MCF 10A (cell line): ENCODE measurements at regions not wholly inside any gene's neighbourhood (a gene's known extent, or its start where the extent isn't known, plus 50 kb on each side); places are given as distances from the start of the nearest gene placed in this dataset.

ENCODE experiments used
- BruUV-seq: library from RNA; stranded (reverse); fragments of 400-500 nt; replicated peaks from 2 replicates; lab custom pipeline; 2021; lab: Mats Ljungman, UMichigan
- CTCF ChIA-PET: fragments of 300-600 bp; sonication (Branson Sonifier 250); formaldehyde crosslinking; extraction: SDS; loops from one replicate; lab custom pipeline; 2021; ENCODE audit warnings: antibody characterized with exemption, inconsistent platforms; lab: Yijun Ruan, JAX
- POLR2A ChIA-PET: fragments of 300-600, 350-650 bp; sonication (Branson Sonifier 250); formaldehyde crosslinking; extraction: SDS; loops from one replicate; lab custom pipeline; 2020; ENCODE audit warnings: antibody characterized with exemption, inconsistent platforms; lab: Yijun Ruan, JAX
- DNase-seq: peaks from one replicate; pipeline ENCODE4 v3.0.0-alpha.2; 2018; ENCODE audit not compliant: unreplicated experiment
- H3K27ac Mint-ChIP-seq: one replicate; pipeline ENCODE4 v1.8.0; 2022; ENCODE audit warnings: mild to moderate bottlenecking, low read depth, mixed read lengths; ENCODE audit not compliant: unreplicated experiment
- H3K27me3 Mint-ChIP-seq: one replicate; pipeline ENCODE4 v1.8.0; 2022; ENCODE audit warnings: mixed read lengths; ENCODE audit not compliant: insufficient read depth, unreplicated experiment
- H3K36me3 Mint-ChIP-seq: one replicate; pipeline ENCODE4 v1.8.0; 2022; ENCODE audit warnings: mild to moderate bottlenecking, moderate library complexity, mixed read lengths; ENCODE audit not compliant: insufficient read depth, unreplicated experiment
- H3K4me1 Mint-ChIP-seq: one replicate; pipeline ENCODE4 v1.8.0; 2022; ENCODE audit warnings: mixed read lengths; ENCODE audit not compliant: insufficient read depth, unreplicated experiment
- H3K4me3 Mint-ChIP-seq: one replicate; pipeline ENCODE4 v1.8.0; 2022; ENCODE audit warnings: mild to moderate bottlenecking, moderate library complexity, mixed read lengths; ENCODE audit not compliant: unreplicated experiment
- H3K9me3 Mint-ChIP-seq: one replicate; pipeline ENCODE4 v1.8.0; 2022; ENCODE audit warnings: mixed read lengths; ENCODE audit not compliant: unreplicated experiment
- intact Hi-C: fragments of 100-400 bp; cut with micrococcal nuclease; formaldehyde crosslinking; loops from 2 replicates; pipeline ENCODE4 v1.14.1; 2022
- TF ChIP-seq, protein P1 (sequence below): fragments of 200-600 bp; IDR thresholded peaks from one replicate; pipeline ENCODE4 v1.8.0; 2022; ENCODE audit warnings: antibody characterized with exemption, mild to moderate bottlenecking; ENCODE audit not compliant: unreplicated experiment

- POLR2A ChIA-PET: no interaction called here
- TF ChIP-seq, protein P1, sequence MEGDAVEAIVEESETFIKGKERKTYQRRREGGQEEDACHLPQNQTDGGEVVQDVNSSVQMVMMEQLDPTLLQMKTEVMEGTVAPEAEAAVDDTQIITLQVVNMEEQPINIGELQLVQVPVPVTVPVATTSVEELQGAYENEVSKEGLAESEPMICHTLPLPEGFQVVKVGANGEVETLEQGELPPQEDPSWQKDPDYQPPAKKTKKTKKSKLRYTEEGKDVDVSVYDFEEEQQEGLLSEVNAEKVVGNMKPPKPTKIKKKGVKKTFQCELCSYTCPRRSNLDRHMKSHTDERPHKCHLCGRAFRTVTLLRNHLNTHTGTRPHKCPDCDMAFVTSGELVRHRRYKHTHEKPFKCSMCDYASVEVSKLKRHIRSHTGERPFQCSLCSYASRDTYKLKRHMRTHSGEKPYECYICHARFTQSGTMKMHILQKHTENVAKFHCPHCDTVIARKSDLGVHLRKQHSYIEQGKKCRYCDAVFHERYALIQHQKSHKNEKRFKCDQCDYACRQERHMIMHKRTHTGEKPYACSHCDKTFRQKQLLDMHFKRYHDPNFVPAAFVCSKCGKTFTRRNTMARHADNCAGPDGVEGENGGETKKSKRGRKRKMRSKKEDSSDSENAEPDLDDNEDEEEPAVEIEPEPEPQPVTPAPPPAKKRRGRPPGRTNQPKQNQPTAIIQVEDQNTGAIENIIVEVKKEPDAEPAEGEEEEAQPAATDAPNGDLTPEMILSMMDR: no peak
- DNase-seq: no peak
- BruUV-seq: no TSS peak
- H3K9me3 Mint-ChIP-seq: no peaks in the 10 kb centered on the region
- no peak overlapping the region for H3K4me3 Mint-ChIP-seq
- no peaks in the 10 kb centered on the region for H3K4me1 Mint-ChIP-seq
- CTCF ChIA-PET: interaction anchor here (0.6 to 3.4 kb wide), 2 partner anchors 13 to 910 kb away, joined by 3 to 10 read pairs; no protein-coding TSS in a partner anchor
- intact Hi-C loops: no loop called here
- H3K36me3 Mint-ChIP-seq: no peaks in the 10 kb centered on the region
- H3K27ac Mint-ChIP-seq: no peak overlapping the region
- H3K27me3 Mint-ChIP-seq: no peaks in the 10 kb centered on the region
These were observed 149.9 kb upstream of the FBN2 start for GRCh38 chr5:128687930-128688329.

DNA sequence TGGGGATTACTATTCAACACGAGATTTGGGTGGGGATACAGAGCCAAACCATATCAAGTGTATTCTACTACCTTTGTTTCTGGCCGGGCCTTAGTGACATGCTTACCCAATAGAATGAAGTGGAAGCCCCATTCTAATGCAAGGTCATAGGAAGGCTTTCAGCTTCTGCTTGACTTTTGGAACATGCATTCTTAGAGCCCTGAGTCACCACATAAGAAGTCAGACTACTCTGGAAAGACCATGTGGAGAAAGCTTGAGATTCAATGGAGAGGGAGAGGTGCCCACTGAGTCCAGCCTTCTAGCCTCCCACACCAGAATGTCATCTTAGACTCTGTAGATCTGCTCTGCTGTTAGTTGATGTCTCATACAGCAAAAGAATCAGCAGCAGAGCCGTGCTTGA lies 155.7 kb upstream of the FBN2 start:
- ChIA-PET CTCF (no interaction called here), POLR2A (no interaction called here)
- intact Hi-C loops: no loop called here
- BruUV-seq: no TSS peak
- Mint-ChIP-seq H3K27me3 (no peaks in the 10 kb centered on the region), H3K4me1 (no peaks in the 10 kb centered on the region), H3K9me3 (no peaks in the 10 kb centered on the region), H3K4me3 (no peak overlapping the region), H3K27ac (no peak overlapping the region), H3K36me3 (no peaks in the 10 kb centered on the region)
- TF ChIP-seq, protein P1: no peak
- DNase-seq: no peak

DNA sequence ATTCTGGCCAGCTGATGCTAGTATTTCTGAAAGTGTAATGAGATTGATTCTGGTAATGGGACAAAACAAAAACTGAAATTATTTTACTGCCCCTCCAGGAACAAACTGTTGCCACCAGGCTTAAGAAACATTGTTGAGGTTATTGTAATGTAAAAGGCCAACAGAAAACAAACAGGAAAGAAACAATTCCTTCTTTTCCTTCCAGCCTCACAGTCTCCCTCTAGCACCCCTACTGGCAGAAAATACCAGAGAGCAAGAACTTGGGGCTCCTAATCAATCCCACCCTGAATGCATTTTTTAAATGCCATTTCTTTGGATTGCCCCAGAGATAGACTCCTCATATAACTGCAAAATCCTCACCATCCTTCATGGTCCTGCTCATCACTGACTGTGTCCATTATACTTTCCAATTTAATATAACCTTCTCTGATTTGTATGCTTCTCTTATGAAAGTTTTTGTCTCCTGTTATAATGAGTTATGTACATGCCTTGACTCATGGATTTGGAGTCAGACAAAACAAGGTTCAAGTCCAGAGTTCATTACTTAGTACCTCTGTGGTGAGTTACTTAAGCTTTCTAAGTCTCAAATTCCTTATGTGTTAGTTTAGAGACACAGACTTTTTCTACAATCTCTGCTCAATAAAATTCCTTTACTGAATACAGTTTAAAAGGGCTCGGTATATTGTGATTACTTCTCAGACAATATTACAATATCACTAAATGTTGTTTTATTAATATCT lies 157.9 kb upstream of the FBN2 start:
- TF ChIP-seq, protein P1: peak; percentile 27
- H3K27me3 Mint-ChIP-seq: no peaks in the 10 kb centered on the region
- ChIA-PET CTCF (interaction anchor here (0.5 to 1.7 kb wide), 8 partner anchors 9 to 811 kb away, joined by 3 to 4 read pairs (median 3); no protein-coding TSS in a partner anchor), POLR2A (interaction anchor here (0.5 kb wide), 1 partner anchor 12 kb away, joined by 3 read pairs; no protein-coding TSS in a partner anchor)
- no TSS peak for BruUV-seq
- DNase-seq: peak; percentile 25
- intact Hi-C loops: no loop called here
- no peak overlapping the region for H3K4me3 Mint-ChIP-seq
- H3K4me1 Mint-ChIP-seq: no peaks in the 10 kb centered on the region
- H3K36me3 Mint-ChIP-seq: no peaks in the 10 kb centered on the region
- H3K27ac Mint-ChIP-seq: no peak overlapping the region
- H3K9me3 Mint-ChIP-seq: no peaks in the 10 kb centered on the region

GRCh38 chr5:128701301-128701700 lies 163.3 kb upstream of the FBN2 start:
- TF ChIP-seq, protein P1: no peak
- ChIA-PET POLR2A (no interaction called here), CTCF (interaction anchor here (0.6 to 1.0 kb wide), 2 partner anchors 26 to 59 kb away, joined by 4 to 5 read pairs; no protein-coding TSS in a partner anchor)
- Mint-ChIP-seq H3K9me3 (no peaks in the 10 kb centered on the region), H3K27ac (no peak overlapping the region), H3K27me3 (no peaks in the 10 kb centered on the region), H3K36me3 (no peaks in the 10 kb centered on the region), H3K4me3 (no peak overlapping the region), H3K4me1 (no peaks in the 10 kb centered on the region)
- intact Hi-C loops: no loop called here
- DNase-seq: no peak
- BruUV-seq: no TSS peak
